NT2/D1 (cell line): ENCODE measurements at regions not wholly inside any gene's neighbourhood (a gene's known extent, or its start where the extent isn't known, plus 50 kb on each side); places are given as distances from the start of the nearest gene placed in this dataset.

Experiments
- SUZ12 ChIP-seq: IDR thresholded peaks from 2 replicates; pipeline ENCODE4 v1.6.1; 2011; ENCODE audit not compliant: insufficient read length, insufficient read depth; ENCODE audit errors: extremely low read depth
- ZNF274 ChIP-seq: IDR thresholded peaks from 2 replicates; pipeline ENCODE4 v1.6.1; 2011; ENCODE audit warnings: mild to moderate bottlenecking, low read depth, low read length

DNA sequence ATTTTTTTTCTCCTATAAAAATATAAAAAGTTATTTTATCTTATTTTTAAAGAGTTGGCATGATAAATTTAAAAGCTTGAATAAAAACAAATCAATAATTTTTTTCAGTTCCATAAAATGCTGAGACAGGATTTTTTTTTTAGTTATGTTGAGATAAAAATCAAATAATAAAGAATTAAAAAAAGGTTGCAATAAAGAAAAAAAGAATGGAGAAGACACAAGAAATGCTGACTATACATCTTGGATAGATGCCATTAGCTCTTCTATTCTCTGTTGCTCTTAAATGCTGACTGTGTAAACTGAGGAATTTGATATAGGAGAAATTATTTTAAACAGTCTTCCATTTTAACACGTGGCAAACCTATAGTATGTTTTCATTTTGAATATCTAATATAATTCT, 2298.5 kb downstream of the MRPL39 start:
- TF ChIP-seq SUZ12 (no peak), ZNF274 (no peak)
